ENCODE measurements at regions not wholly inside any gene's neighbourhood (a gene's known extent, or its start where the extent isn't known, plus 50 kb on each side); places are given as distances from the start of the nearest gene placed in this dataset.

- intact Hi-C loops (cut with DNase I), result no loop called here
- DNase-seq (ENCODE audit: extremely low spot score in 2 of 2), result no peak
Observed at GRCh38 chr2:152227969-152228592, 52.5 kb upstream of the STAM2 start.

GRCh38 chr2:152231446-152231845 is 55.9 kb upstream of the STAM2 start:
- H3K4me1 ChIP-seq, result no peaks in the 10 kb centered on the region
- H3K36me3 ChIP-seq, result no peaks in the 10 kb centered on the region
- TF ChIP-seq POLR2A (IDR thresholded peaks at IDR 0.05) (no peak), POLR2AphosphoS5 (IDR thresholded peaks at IDR 0.05; ENCODE audit: insufficient read depth in 1 of 2, low read depth in 1 of 2) (no peak), CTCF (IDR thresholded peaks at IDR 0.05) (no peak)
- H3K4me3 ChIP-seq, result no peak overlapping the region
- intact Hi-C loops (cut with DNase I), result no loop called here
- no peaks in the 10 kb centered on the region for H3K9me3 ChIP-seq
- DNase-seq (ENCODE audit: extremely low spot score in 2 of 2), result no peak
- H3K27me3 ChIP-seq, result no peaks in the 10 kb centered on the region
- no peak overlapping the region for H3K27ac ChIP-seq

More at GRCh38 chr2:152227969-152228592, 52.5 kb upstream of the STAM2 start:
- Histone ChIP-seq H3K27ac (peak overlapping the region; percentile 28), H3K4me1 (peaks cover 15% of the 10 kb centered on the region), H3K27me3 (no peaks in the 10 kb centered on the region), H3K4me3 (no peak overlapping the region), H3K9me3 (no peaks in the 10 kb centered on the region), H3K36me3 (no peaks in the 10 kb centered on the region)
- no peak for TF ChIP-seq CTCF (IDR thresholded peaks at IDR 0.05)
- no peak for TF ChIP-seq POLR2A (IDR thresholded peaks at IDR 0.05)
- no peak for TF ChIP-seq POLR2AphosphoS5 (IDR thresholded peaks at IDR 0.05; ENCODE audit: insufficient read depth in 1 of 2, low read depth in 1 of 2)

DNA sequence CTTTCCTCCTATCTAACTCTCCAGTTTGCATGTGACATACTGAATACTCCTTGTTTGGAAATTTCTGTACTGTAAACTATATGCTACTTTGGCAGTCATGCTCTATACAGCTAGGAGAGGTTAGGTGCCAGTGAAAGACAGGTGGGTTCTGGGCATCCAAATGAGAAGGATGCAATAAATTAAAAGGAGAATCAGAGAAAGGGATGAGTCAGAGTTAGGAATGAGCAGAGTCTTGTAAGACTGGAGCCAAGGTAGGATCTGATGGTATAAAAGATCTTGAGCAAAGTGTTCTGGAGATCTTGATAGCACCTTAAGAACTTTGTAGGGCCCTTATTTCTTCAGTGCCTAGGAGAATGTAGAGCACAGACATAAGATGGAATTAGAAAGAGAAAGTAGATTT is 58.7 kb upstream of the STAM2 start:
- intact Hi-C loops (cut with DNase I), result no loop called here
- Histone ChIP-seq H3K27ac (no peak overlapping the region), H3K36me3 (no peaks in the 10 kb centered on the region), H3K4me1 (no peaks in the 10 kb centered on the region), H3K4me3 (no peak overlapping the region), H3K9me3 (no peaks in the 10 kb centered on the region), H3K27me3 (no peaks in the 10 kb centered on the region)
- TF ChIP-seq POLR2A (IDR thresholded peaks at IDR 0.05) (no peak), POLR2AphosphoS5 (IDR thresholded peaks at IDR 0.05; ENCODE audit: insufficient read depth in 1 of 2, low read depth in 1 of 2) (no peak), CTCF (IDR thresholded peaks at IDR 0.05) (no peak)
- DNase-seq (ENCODE audit: extremely low spot score in 2 of 2), result no peak

DNA sequence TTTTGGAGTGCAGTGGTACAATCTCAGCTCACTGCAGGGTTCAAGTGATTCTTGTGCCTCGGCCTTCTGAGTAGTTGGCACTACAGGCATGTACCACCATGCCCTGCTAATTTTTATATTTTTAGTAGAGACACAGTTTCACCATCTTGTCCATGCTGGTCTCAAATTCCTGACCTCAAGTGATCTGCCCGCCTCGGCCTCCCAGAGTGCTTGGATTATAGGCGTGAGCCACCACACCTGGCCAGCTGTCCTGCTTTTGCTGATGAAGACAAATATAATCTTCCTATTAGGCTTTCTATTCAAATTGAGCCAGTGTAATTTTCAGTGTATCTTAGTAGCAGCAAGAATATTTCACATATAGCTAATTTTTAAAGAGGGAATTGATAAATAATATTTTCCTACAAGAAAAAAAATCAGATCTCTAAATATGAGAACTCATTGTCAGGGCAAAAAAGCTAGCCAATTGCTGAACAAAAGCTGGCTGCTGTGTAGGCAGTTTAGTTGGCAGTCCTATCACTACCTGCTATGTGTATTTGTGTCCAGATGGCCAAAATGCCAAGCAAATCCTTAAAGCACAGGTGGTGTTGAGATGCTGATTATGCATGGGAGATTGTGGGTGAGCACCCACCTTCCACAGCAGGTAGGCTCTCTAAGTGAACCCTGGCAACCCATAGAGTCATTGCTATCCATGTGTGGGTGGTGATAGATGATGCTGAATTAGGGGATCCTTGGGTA is 60.8 kb upstream of the STAM2 start:
- no peak overlapping the region for H3K4me3 ChIP-seq
- no peak overlapping the region for H3K27ac ChIP-seq
- H3K36me3 ChIP-seq, result no peaks in the 10 kb centered on the region
- TF ChIP-seq POLR2A (IDR thresholded peaks at IDR 0.05) (no peak), CTCF (IDR thresholded peaks at IDR 0.05) (no peak), POLR2AphosphoS5 (IDR thresholded peaks at IDR 0.05; ENCODE audit: insufficient read depth in 1 of 2, low read depth in 1 of 2) (no peak)
- no peaks in the 10 kb centered on the region for H3K4me1 ChIP-seq
- no peaks in the 10 kb centered on the region for H3K9me3 ChIP-seq
- DNase-seq (ENCODE audit: extremely low spot score in 2 of 2), result no peak
- no peaks in the 10 kb centered on the region for H3K27me3 ChIP-seq
- intact Hi-C loops (cut with DNase I), result no loop called here

GRCh38 chr2:152238016-152238415 is 62.5 kb upstream of the STAM2 start:
- Histone ChIP-seq H3K27ac (no peak overlapping the region), H3K36me3 (no peaks in the 10 kb centered on the region), H3K4me1 (no peaks in the 10 kb centered on the region), H3K4me3 (no peak overlapping the region), H3K27me3 (no peaks in the 10 kb centered on the region), H3K9me3 (no peaks in the 10 kb centered on the region)
- intact Hi-C loops (cut with DNase I), result no loop called here
- no peak for DNase-seq (ENCODE audit: extremely low spot score in 2 of 2)
- TF ChIP-seq POLR2AphosphoS5 (IDR thresholded peaks at IDR 0.05; ENCODE audit: insufficient read depth in 1 of 2, low read depth in 1 of 2) (no peak), CTCF (IDR thresholded peaks at IDR 0.05) (no peak), POLR2A (IDR thresholded peaks at IDR 0.05) (no peak)
